Mesothelial cell of epicardium (in vitro differentiated cells): ENCODE measurements at regions not wholly inside any gene's neighbourhood (a gene's known extent, or its start where the extent isn't known, plus 50 kb on each side); places are given as distances from the start of the nearest gene placed in this dataset.

Experiments
- DNase-seq, 2 experiments: peaks; one replicate each; pipeline ENCODE4 v3.0.0; 2021; ENCODE audit warnings: low spot score in 2 of 2; ENCODE audit not compliant: unreplicated experiment in 2 of 2
- H3K27ac Mint-ChIP-seq: 2 replicates; pipeline ENCODE4 v1.8.0; 2021; ENCODE audit warnings: mixed read lengths
- H3K27me3 Mint-ChIP-seq: 2 replicates; pipeline ENCODE4 v1.8.0; 2021; ENCODE audit warnings: low read depth, mixed read lengths
- H3K36me3 Mint-ChIP-seq: 2 replicates; pipeline ENCODE4 v1.8.0; 2021; ENCODE audit warnings: mixed read lengths
- H3K4me1 Mint-ChIP-seq: 2 replicates; pipeline ENCODE4 v1.8.0; 2021; ENCODE audit warnings: mixed read lengths
- H3K4me3 Mint-ChIP-seq: 2 replicates; pipeline ENCODE4 v1.8.0; 2021; ENCODE audit warnings: mild to moderate bottlenecking, moderate library complexity, mixed read lengths
- H3K9me3 Mint-ChIP-seq: 2 replicates; pipeline ENCODE4 v1.8.0; 2021; ENCODE audit warnings: mixed read lengths
- CTCF ChIP-seq: fragments of 200-600 bp; sonication (generic); IDR thresholded peaks from one replicate; pipeline ENCODE4 v1.5.0; 2021; ENCODE audit warnings: antibody characterized with exemption; ENCODE audit not compliant: unreplicated experiment

GRCh38 chr20:48150568-48150967 lies 365.3 kb upstream of the SULF2 start:
- Mint-ChIP-seq H3K9me3 (peaks cover under 1% of the 10 kb centered on the region), H3K4me1 (peaks cover 12% of the 10 kb centered on the region), H3K36me3 (no peaks in the 10 kb centered on the region), H3K4me3 (no peak overlapping the region), H3K27me3 (peaks cover 24% of the 10 kb centered on the region), H3K27ac (no peak overlapping the region)
- no peak for DNase-seq
- TF ChIP-seq CTCF = no peak

GRCh38 chr20:48149902-48150301 lies 364.6 kb upstream of the SULF2 start:
- Mint-ChIP-seq H3K4me3 (no peak overlapping the region), H3K9me3 (no peaks in the 10 kb centered on the region), H3K27me3 (peaks cover 29% of the 10 kb centered on the region), H3K27ac (no peak overlapping the region), H3K36me3 (no peaks in the 10 kb centered on the region), H3K4me1 (peaks cover 12% of the 10 kb centered on the region)
- no peak for DNase-seq
- TF ChIP-seq CTCF = no peak

- no peak overlapping the region for H3K27ac Mint-ChIP-seq
- peaks cover 33% of the 10 kb centered on the region for H3K27me3 Mint-ChIP-seq
- H3K9me3 Mint-ChIP-seq = no peaks in the 10 kb centered on the region
- no peak overlapping the region for H3K4me3 Mint-ChIP-seq
- no peaks in the 10 kb centered on the region for H3K36me3 Mint-ChIP-seq
- no peak for TF ChIP-seq CTCF
- DNase-seq = no peak
- H3K4me1 Mint-ChIP-seq = peaks cover 11% of the 10 kb centered on the region
Observed at GRCh38 chr20:48148916-48149672, 363.8 kb upstream of the SULF2 start.

GRCh38 chr20:48148020-48148419 lies 362.7 kb upstream of the SULF2 start:
- Mint-ChIP-seq H3K4me1 (peaks cover 11% of the 10 kb centered on the region), H3K4me3 (no peak overlapping the region), H3K27ac (no peak overlapping the region), H3K9me3 (no peaks in the 10 kb centered on the region), H3K36me3 (no peaks in the 10 kb centered on the region), H3K27me3 (peaks cover 29% of the 10 kb centered on the region)
- DNase-seq = no peak
- TF ChIP-seq CTCF = no peak

- Mint-ChIP-seq H3K27me3 (peaks cover 31% of the 10 kb centered on the region), H3K4me1 (peaks cover 11% of the 10 kb centered on the region), H3K27ac (no peak overlapping the region), H3K9me3 (no peaks in the 10 kb centered on the region), H3K4me3 (no peak overlapping the region), H3K36me3 (no peaks in the 10 kb centered on the region)
- TF ChIP-seq CTCF = no peak
- no peak for DNase-seq
Observed at GRCh38 chr20:48147311-48147710, 362.0 kb upstream of the SULF2 start.
